Breast epithelium (tissue), 3 donors: ENCODE measurements at regions not wholly inside any gene's neighbourhood (a gene's known extent, or its start where the extent isn't known, plus 50 kb on each side); places are given as distances from the start of the nearest gene placed in this dataset.

ENCODE experiments used
- CTCF ChIP-seq, 3 donors: fragments of 450-650 bp; IDR thresholded peaks; one replicate each; pipeline ENCODE4 v1.5.1; 2016 to 2017; ENCODE audit warnings: antibody characterized with exemption in 3 of 3, mild to moderate bottlenecking in 3 of 3, moderate library complexity in 3 of 3
- POLR2A ChIP-seq: fragments of 450-650 bp; IDR thresholded peaks from one replicate; pipeline ENCODE4 v1.6.1; 2016; ENCODE audit warnings: antibody characterized with exemption, mild to moderate bottlenecking, moderate library complexity

GRCh38 chr1:37169743-37170275 lies 135.5 kb upstream of the GRIK3 start:
- no peak for TF ChIP-seq CTCF (IDR thresholded peaks at IDR 0.05)
- TF ChIP-seq POLR2A: no peak
